Naive thymus-derived CD4-positive, alpha-beta T cell (primary cell): ENCODE measurements at regions not wholly inside any gene's neighbourhood (a gene's known extent, or its start where the extent isn't known, plus 50 kb on each side); places are given as distances from the start of the nearest gene placed in this dataset.

Experiments
- ATAC-seq: fragments of 150-1000 bp; cut with Tn5 transposase; 2 replicates; pipeline ENCODE4 v1.10.0; 2021; ENCODE audit warnings: mild to moderate bottlenecking, moderate library complexity
- CTCF ChIA-PET: fragments of 350-600 bp; sonication (Branson Sonifier 250); formaldehyde crosslinking; loops from one replicate; lab custom pipeline; 2021; ENCODE audit warnings: antibody characterized with exemption; lab: Charles Lee
- POLR2A ChIA-PET: fragments of 350-600 bp; sonication (Branson Sonifier 250); formaldehyde crosslinking; loops from one replicate; lab custom pipeline; 2021; ENCODE audit warnings: antibody characterized with exemption, inconsistent platforms; lab: Charles Lee
- DNase-seq, 9 donors: peaks; one replicate each; pipeline versions ENCODE4 v3.0.0 to v3.0.0-alpha.2; 2020 to 2022; ENCODE audit warnings: mixed read lengths in 1 of 9
- H3K27ac ChIP-seq: one replicate; pipeline ENCODE4 v1.7.0; 2013; ENCODE audit warnings: mild to moderate bottlenecking, low read depth, low read length, moderate library complexity
- H3K27me3 ChIP-seq, 2 donors: one replicate each; pipeline ENCODE4 v1.7.0; 2013; ENCODE audit warnings: low read length in 2 of 2, mild to moderate bottlenecking in 2 of 2, moderate library complexity in 2 of 2; ENCODE audit not compliant: control insufficient read depth in 2 of 2, insufficient read depth in 2 of 2
- H3K36me3 ChIP-seq, 3 experiments: 1 replicate in 2 of 3; 2 replicates in 1 of 3; pipeline ENCODE4 v1.7.0; 2013; ENCODE audit warnings: low read length in 3 of 3, mild to moderate bottlenecking in 3 of 3, moderate library complexity in 1 of 3; ENCODE audit not compliant: insufficient read depth in 3 of 3, control insufficient read depth in 2 of 3
- H3K4me1 ChIP-seq, 2 donors: one replicate each; pipeline ENCODE4 v1.7.0; 2013; ENCODE audit warnings: low read length in 2 of 2, mild to moderate bottlenecking in 2 of 2, moderate library complexity in 1 of 2; ENCODE audit not compliant: control insufficient read depth in 2 of 2, insufficient read depth in 2 of 2
- H3K4me3 ChIP-seq: 2 replicates; pipeline ENCODE4 v1.7.0; 2013; ENCODE audit warnings: mild to moderate bottlenecking, low read length
- H3K9me3 ChIP-seq, 3 experiments: 1 replicate in 2 of 3; 2 replicates in 1 of 3; pipeline ENCODE4 v1.7.0; 2013; ENCODE audit warnings: low read length in 3 of 3; ENCODE audit not compliant: control insufficient read depth in 2 of 3
- H3K27ac Mint-ChIP-seq, 9 donors: one replicate each; pipeline ENCODE4 v1.8.0; 2020 to 2022; ENCODE audit warnings: mixed read lengths in 9 of 9, mild to moderate bottlenecking in 8 of 9, moderate library complexity in 5 of 9, inconsistent platforms in 2 of 9
- H3K27me3 Mint-ChIP-seq, 5 donors: one replicate each; pipeline ENCODE4 v1.8.0; 2021 to 2022; ENCODE audit warnings: mixed read lengths in 5 of 5, mild to moderate bottlenecking in 1 of 5
- H3K36me3 Mint-ChIP-seq, 5 donors: one replicate each; pipeline ENCODE4 v1.8.0; 2020 to 2022; ENCODE audit warnings: mixed read lengths in 5 of 5, mild to moderate bottlenecking in 3 of 5, inconsistent platforms in 1 of 5
- H3K4me1 Mint-ChIP-seq, 7 donors: one replicate each; pipeline ENCODE4 v1.8.0; 2020 to 2022; ENCODE audit warnings: mixed read lengths in 7 of 7, mild to moderate bottlenecking in 3 of 7, inconsistent platforms in 1 of 7
- H3K4me3 Mint-ChIP-seq, 10 donors: one replicate each; pipeline ENCODE4 v1.8.0; 2020 to 2022; ENCODE audit warnings: mild to moderate bottlenecking in 10 of 10, mixed read lengths in 10 of 10, moderate library complexity in 6 of 10, inconsistent platforms in 2 of 10
- H3K9me3 Mint-ChIP-seq, 11 donors: one replicate each; pipeline ENCODE4 v1.8.0; 2020 to 2022; ENCODE audit warnings: mixed read lengths in 11 of 11, mild to moderate bottlenecking in 4 of 11, inconsistent platforms in 1 of 11, moderate library complexity in 1 of 11
- intact Hi-C, 2 donors: fragments of 100-400 bp; cut with micrococcal nuclease; formaldehyde crosslinking; loops; one replicate each; pipeline ENCODE4 v1.15.1; 2023

GRCh38 chr4:1554876-1555265, 129.2 kb downstream of the FAM53A start:
- H3K27me3 ChIP-seq: no peaks in the 10 kb centered on the region
- ATAC-seq: no peak
- POLR2A ChIA-PET: no interaction called here

GRCh38 chr4:1554246-1554875, 129.8 kb downstream of the FAM53A start:
- Mint-ChIP-seq H3K9me3 (no peaks in the 10 kb centered on the region), H3K4me3 (no peak overlapping the region), H3K36me3 (no peaks in the 10 kb centered on the region), H3K27me3 (peaks cover 6 to 15% (median 7%) of the 10 kb centered on the region in 5 donors), H3K4me1 (no peaks in the 10 kb centered on the region), H3K27ac (no peak overlapping the region)
- ChIA-PET POLR2A (no interaction called here), CTCF (no interaction called here)
- no peak overlapping the region for H3K27ac ChIP-seq
- no peaks in the 10 kb centered on the region for H3K4me1 ChIP-seq
- H3K4me3 ChIP-seq: no peak overlapping the region
- no peaks in the 10 kb centered on the region for H3K36me3 ChIP-seq
- H3K27me3 ChIP-seq: no peaks in the 10 kb centered on the region
- no peak for DNase-seq
- intact Hi-C loops: no loop called here
- ATAC-seq: no peak
- H3K9me3 ChIP-seq: no peaks in the 10 kb centered on the region

More at GRCh38 chr4:1554876-1555265, 129.2 kb downstream of the FAM53A start:
- H3K27me3 Mint-ChIP-seq: peaks cover 6 to 17% (median 10%) of the 10 kb centered on the region in 5 donors
- Histone ChIP-seq H3K4me1 (no peaks in the 10 kb centered on the region), H3K4me3 (no peak overlapping the region), H3K27ac (no peak overlapping the region), H3K36me3 (no peaks in the 10 kb centered on the region), H3K9me3 (no peaks in the 10 kb centered on the region)
- no peaks in the 10 kb centered on the region for H3K9me3 Mint-ChIP-seq
- DNase-seq: no peak
- no peaks in the 10 kb centered on the region for H3K4me1 Mint-ChIP-seq
- no peak overlapping the region for H3K27ac Mint-ChIP-seq
- H3K4me3 Mint-ChIP-seq: no peak overlapping the region
- intact Hi-C loops: no loop called here
- H3K36me3 Mint-ChIP-seq: no peaks in the 10 kb centered on the region
- CTCF ChIA-PET: no interaction called here

- H3K27ac Mint-ChIP-seq: no peak overlapping the region
- CTCF ChIA-PET: no interaction called here
- H3K4me3 Mint-ChIP-seq: no peak overlapping the region
Observed at GRCh38 chr4:1553365-1553764, 130.7 kb downstream of the FAM53A start.

GRCh38 chr4:1552451-1552850, 131.7 kb downstream of the FAM53A start:
- Mint-ChIP-seq H3K27me3 (peaks cover 5 to 14% (median 9%) of the 10 kb centered on the region in 5 donors), H3K4me1 (peaks cover 3 to 15% (median 9%) of the 10 kb centered on the region in 7 donors), H3K9me3 (no peaks in the 10 kb centered on the region), H3K27ac (no peak overlapping the region), H3K36me3 (peaks cover 0 to under 1% (median 0%) of the 10 kb centered on the region in 5 donors), H3K4me3 (no peak overlapping the region)
- Histone ChIP-seq H3K4me3 (no peak overlapping the region), H3K27me3 (no peaks in the 10 kb centered on the region), H3K4me1 (no peaks in the 10 kb centered on the region), H3K9me3 (no peaks in the 10 kb centered on the region), H3K27ac (no peak overlapping the region), H3K36me3 (no peaks in the 10 kb centered on the region)
- ATAC-seq (no peak), DNase-seq (no peak)
- CTCF ChIA-PET: no interaction called here
- intact Hi-C loops: no loop called here
- POLR2A ChIA-PET: no interaction called here

More at GRCh38 chr4:1553365-1553764, 130.7 kb downstream of the FAM53A start:
- Histone ChIP-seq H3K9me3 (no peaks in the 10 kb centered on the region), H3K27me3 (no peaks in the 10 kb centered on the region), H3K36me3 (no peaks in the 10 kb centered on the region), H3K4me1 (no peaks in the 10 kb centered on the region), H3K27ac (no peak overlapping the region), H3K4me3 (no peak overlapping the region)
- POLR2A ChIA-PET: no interaction called here
- DNase-seq: no peak
- Mint-ChIP-seq H3K36me3 (no peaks in the 10 kb centered on the region), H3K4me1 (peaks cover 3 to 7% (median 6%) of the 10 kb centered on the region in 7 donors), H3K27me3 (peaks cover 6 to 12% (median 9%) of the 10 kb centered on the region in 5 donors), H3K9me3 (no peaks in the 10 kb centered on the region)
- intact Hi-C loops: no loop called here
- ATAC-seq: no peak

- peaks cover 3 to 19% (median 13%) of the 10 kb centered on the region in 7 donors for H3K4me1 Mint-ChIP-seq
- DNase-seq (no peak), ATAC-seq (no peak)
- peaks cover 3 to 15% (median 6%) of the 10 kb centered on the region in 5 donors for H3K27me3 Mint-ChIP-seq
- H3K4me3 ChIP-seq: no peak overlapping the region
- no peaks in the 10 kb centered on the region for H3K4me1 ChIP-seq
- H3K36me3 ChIP-seq: no peaks in the 10 kb centered on the region
- H3K27ac ChIP-seq: no peak overlapping the region
- H3K27me3 ChIP-seq: no peaks in the 10 kb centered on the region
- H3K9me3 Mint-ChIP-seq: no peaks in the 10 kb centered on the region
- H3K4me3 Mint-ChIP-seq: no peak overlapping the region
- ChIA-PET POLR2A (no interaction called here), CTCF (interaction anchor here (0.7 kb wide), 1 partner anchor 68 kb away, joined by 3 read pairs; no protein-coding TSS in a partner anchor)
- H3K9me3 ChIP-seq: no peaks in the 10 kb centered on the region
- H3K36me3 Mint-ChIP-seq: peaks cover 0 to 4% (median 0%) of the 10 kb centered on the region in 5 donors
- peak overlapping the region in 1 of 9 donors; percentile 28 for H3K27ac Mint-ChIP-seq
- intact Hi-C loops: no loop called here
Observed at GRCh38 chr4:1551211-1551610, 132.9 kb downstream of the FAM53A start.

- H3K4me3 ChIP-seq: no peak overlapping the region
- intact Hi-C loops: no loop called here
- POLR2A ChIA-PET: interaction anchor here (0.8 kb wide), 1 partner anchor 55 kb away, joined by 3 read pairs; no protein-coding TSS in a partner anchor
- H3K36me3 ChIP-seq: no peaks in the 10 kb centered on the region
- H3K9me3 ChIP-seq: no peaks in the 10 kb centered on the region
- no peaks in the 10 kb centered on the region for H3K4me1 ChIP-seq
- CTCF ChIA-PET: no interaction called here
- no peaks in the 10 kb centered on the region for H3K27me3 ChIP-seq
- peaks cover 3 to 15% (median 6%) of the 10 kb centered on the region in 5 donors for H3K27me3 Mint-ChIP-seq
- no peak overlapping the region for H3K27ac Mint-ChIP-seq
- no peak overlapping the region for H3K4me3 Mint-ChIP-seq
- no peak for DNase-seq
- no peak overlapping the region for H3K27ac ChIP-seq
- H3K36me3 Mint-ChIP-seq: peaks cover 0 to 4% (median 0%) of the 10 kb centered on the region in 5 donors
- no peaks in the 10 kb centered on the region for H3K9me3 Mint-ChIP-seq
- no peak for ATAC-seq
- H3K4me1 Mint-ChIP-seq: peaks cover 3 to 19% (median 13%) of the 10 kb centered on the region in 7 donors
Observed at GRCh38 chr4:1550122-1551070, 133.7 kb downstream of the FAM53A start.
